ENCODE measurements at regions not wholly inside any gene's neighbourhood (a gene's known extent, or its start where the extent isn't known, plus 50 kb on each side); places are given as distances from the start of the nearest gene placed in this dataset.

DNA sequence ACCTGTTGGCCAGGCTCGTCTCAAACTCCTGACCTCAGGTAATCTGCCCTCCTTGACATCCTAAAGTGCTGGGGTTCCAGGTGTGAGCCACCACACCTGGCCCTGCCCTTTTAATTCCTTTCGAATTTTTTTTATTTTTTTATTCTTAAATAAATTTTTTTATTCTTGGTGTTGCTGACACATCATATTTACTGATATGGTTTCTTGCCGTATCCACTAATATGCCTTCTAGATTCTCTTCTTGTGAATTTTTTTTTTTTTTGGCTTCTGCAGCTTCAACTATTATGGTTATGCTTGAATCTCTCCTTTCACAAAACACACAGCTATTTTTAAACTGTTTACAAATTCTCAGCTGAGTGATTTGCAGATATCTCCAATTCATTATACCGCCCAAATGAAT, 353.4 kb upstream of the ADGRL3 start:
- TF ChIP-seq, protein P1, sequence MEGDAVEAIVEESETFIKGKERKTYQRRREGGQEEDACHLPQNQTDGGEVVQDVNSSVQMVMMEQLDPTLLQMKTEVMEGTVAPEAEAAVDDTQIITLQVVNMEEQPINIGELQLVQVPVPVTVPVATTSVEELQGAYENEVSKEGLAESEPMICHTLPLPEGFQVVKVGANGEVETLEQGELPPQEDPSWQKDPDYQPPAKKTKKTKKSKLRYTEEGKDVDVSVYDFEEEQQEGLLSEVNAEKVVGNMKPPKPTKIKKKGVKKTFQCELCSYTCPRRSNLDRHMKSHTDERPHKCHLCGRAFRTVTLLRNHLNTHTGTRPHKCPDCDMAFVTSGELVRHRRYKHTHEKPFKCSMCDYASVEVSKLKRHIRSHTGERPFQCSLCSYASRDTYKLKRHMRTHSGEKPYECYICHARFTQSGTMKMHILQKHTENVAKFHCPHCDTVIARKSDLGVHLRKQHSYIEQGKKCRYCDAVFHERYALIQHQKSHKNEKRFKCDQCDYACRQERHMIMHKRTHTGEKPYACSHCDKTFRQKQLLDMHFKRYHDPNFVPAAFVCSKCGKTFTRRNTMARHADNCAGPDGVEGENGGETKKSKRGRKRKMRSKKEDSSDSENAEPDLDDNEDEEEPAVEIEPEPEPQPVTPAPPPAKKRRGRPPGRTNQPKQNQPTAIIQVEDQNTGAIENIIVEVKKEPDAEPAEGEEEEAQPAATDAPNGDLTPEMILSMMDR (conservative IDR thresholded peaks at IDR 0.05 in 1 of 2, IDR thresholded peaks at IDR 0.05 in 1 of 2; ENCODE audit: extremely low read depth in 1 of 2, insufficient read depth in 1 of 2, low read depth in 1 of 2, low read length in 2 of 2), result no peak
- no peak for TF ChIP-seq EZH2 (IDR thresholded peaks at IDR 0.05; ENCODE audit: borderline replicate concordance, low read length)

Measured in mammary epithelial cell (primary cell).